ENCODE measurements at regions not wholly inside any gene's neighbourhood (a gene's known extent, or its start where the extent isn't known, plus 50 kb on each side); places are given as distances from the start of the nearest gene placed in this dataset.

GRCh38 chr7:25765110-25765655 lies 386.8 kb upstream of the NFE2L3 start:
- TF ChIP-seq, protein P1, sequence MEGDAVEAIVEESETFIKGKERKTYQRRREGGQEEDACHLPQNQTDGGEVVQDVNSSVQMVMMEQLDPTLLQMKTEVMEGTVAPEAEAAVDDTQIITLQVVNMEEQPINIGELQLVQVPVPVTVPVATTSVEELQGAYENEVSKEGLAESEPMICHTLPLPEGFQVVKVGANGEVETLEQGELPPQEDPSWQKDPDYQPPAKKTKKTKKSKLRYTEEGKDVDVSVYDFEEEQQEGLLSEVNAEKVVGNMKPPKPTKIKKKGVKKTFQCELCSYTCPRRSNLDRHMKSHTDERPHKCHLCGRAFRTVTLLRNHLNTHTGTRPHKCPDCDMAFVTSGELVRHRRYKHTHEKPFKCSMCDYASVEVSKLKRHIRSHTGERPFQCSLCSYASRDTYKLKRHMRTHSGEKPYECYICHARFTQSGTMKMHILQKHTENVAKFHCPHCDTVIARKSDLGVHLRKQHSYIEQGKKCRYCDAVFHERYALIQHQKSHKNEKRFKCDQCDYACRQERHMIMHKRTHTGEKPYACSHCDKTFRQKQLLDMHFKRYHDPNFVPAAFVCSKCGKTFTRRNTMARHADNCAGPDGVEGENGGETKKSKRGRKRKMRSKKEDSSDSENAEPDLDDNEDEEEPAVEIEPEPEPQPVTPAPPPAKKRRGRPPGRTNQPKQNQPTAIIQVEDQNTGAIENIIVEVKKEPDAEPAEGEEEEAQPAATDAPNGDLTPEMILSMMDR (conservative IDR thresholded peaks at IDR 0.05), result no peak
- H3K9me3 Mint-ChIP-seq, result no peaks in the 10 kb centered on the region
- H3K4me1 Mint-ChIP-seq (ENCODE audit: unreplicated experiment), result peaks cover 14% of the 10 kb centered on the region
- H3K27ac Mint-ChIP-seq, result no peak overlapping the region
- H3K27me3 Mint-ChIP-seq, result peaks cover 68% of the 10 kb centered on the region
- no peak overlapping the region for H3K4me3 Mint-ChIP-seq
- no peaks in the 10 kb centered on the region for H3K36me3 Mint-ChIP-seq
- DNase-seq (ENCODE audit: extremely low spot score, unreplicated experiment), result no peak

- H3K9me3 Mint-ChIP-seq, result no peaks in the 10 kb centered on the region
- peaks cover 39% of the 10 kb centered on the region for H3K27me3 Mint-ChIP-seq
- no peak overlapping the region for H3K27ac Mint-ChIP-seq
Measured at GRCh38 chr7:25770235-25770634, 381.8 kb upstream of the NFE2L3 start.

GRCh38 chr7:25770670-25771069 lies 381.3 kb upstream of the NFE2L3 start:
- DNase-seq (ENCODE audit: extremely low spot score, unreplicated experiment), result no peak
- no peaks in the 10 kb centered on the region for H3K9me3 Mint-ChIP-seq
- TF ChIP-seq, protein P1 (conservative IDR thresholded peaks at IDR 0.05), result no peak
- H3K4me1 Mint-ChIP-seq (ENCODE audit: unreplicated experiment), result peaks cover 5% of the 10 kb centered on the region
- H3K4me3 Mint-ChIP-seq, result no peak overlapping the region
- H3K27ac Mint-ChIP-seq, result no peak overlapping the region
- H3K27me3 Mint-ChIP-seq, result peaks cover 35% of the 10 kb centered on the region
- no peaks in the 10 kb centered on the region for H3K36me3 Mint-ChIP-seq

More at GRCh38 chr7:25770235-25770634, 381.8 kb upstream of the NFE2L3 start:
- DNase-seq (ENCODE audit: extremely low spot score, unreplicated experiment), result no peak
- H3K36me3 Mint-ChIP-seq, result no peaks in the 10 kb centered on the region
- peaks cover 5% of the 10 kb centered on the region for H3K4me1 Mint-ChIP-seq (ENCODE audit: unreplicated experiment)
- TF ChIP-seq, protein P1 (conservative IDR thresholded peaks at IDR 0.05), result peak; percentile 7
- no peak overlapping the region for H3K4me3 Mint-ChIP-seq

DNA sequence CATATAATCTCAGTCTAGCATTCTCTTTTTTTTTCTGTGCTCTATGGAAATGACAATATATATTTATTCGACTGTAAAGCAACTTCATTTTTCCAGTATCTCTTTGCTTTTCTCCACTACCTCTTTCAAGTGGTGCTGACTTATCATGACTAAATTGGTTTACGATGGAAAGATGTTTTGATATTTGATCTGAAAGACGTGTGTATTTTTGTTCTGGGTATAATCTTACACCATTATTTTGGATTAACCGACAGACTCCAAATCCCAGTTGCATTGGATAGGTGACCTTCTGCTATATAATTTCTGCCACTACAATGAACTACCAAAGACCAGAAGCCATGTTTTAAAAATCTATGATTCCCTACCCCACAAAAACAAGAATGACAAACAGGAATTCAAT lies 380.5 kb upstream of the NFE2L3 start:
- no peak for DNase-seq (ENCODE audit: extremely low spot score, unreplicated experiment)
- Mint-ChIP-seq H3K27me3 (peaks cover 35% of the 10 kb centered on the region), H3K27ac (no peak overlapping the region), H3K4me1 (ENCODE audit: unreplicated experiment) (peaks cover 5% of the 10 kb centered on the region), H3K36me3 (no peaks in the 10 kb centered on the region), H3K9me3 (no peaks in the 10 kb centered on the region), H3K4me3 (no peak overlapping the region)
- TF ChIP-seq, protein P1 (conservative IDR thresholded peaks at IDR 0.05), result no peak

- peaks cover 7% of the 10 kb centered on the region for H3K4me1 Mint-ChIP-seq (ENCODE audit: unreplicated experiment)
- peaks cover 36% of the 10 kb centered on the region for H3K27me3 Mint-ChIP-seq
- TF ChIP-seq, protein P1 (conservative IDR thresholded peaks at IDR 0.05), result no peak
- H3K9me3 Mint-ChIP-seq, result no peaks in the 10 kb centered on the region
- no peak overlapping the region for H3K4me3 Mint-ChIP-seq
- H3K36me3 Mint-ChIP-seq, result no peaks in the 10 kb centered on the region
- H3K27ac Mint-ChIP-seq, result no peak overlapping the region
- no peak for DNase-seq (ENCODE audit: extremely low spot score, unreplicated experiment)
Measured at GRCh38 chr7:25772802-25773201, 379.2 kb upstream of the NFE2L3 start.

- no peak overlapping the region for H3K27ac Mint-ChIP-seq
Measured at GRCh38 chr7:25774675-25775074, 377.3 kb upstream of the NFE2L3 start.

More at GRCh38 chr7:25774675-25775074, 377.3 kb upstream of the NFE2L3 start:
- DNase-seq (ENCODE audit: extremely low spot score, unreplicated experiment), result no peak
- peaks cover 29% of the 10 kb centered on the region for H3K27me3 Mint-ChIP-seq
- TF ChIP-seq, protein P1 (conservative IDR thresholded peaks at IDR 0.05), result no peak
- no peaks in the 10 kb centered on the region for H3K36me3 Mint-ChIP-seq
- H3K4me1 Mint-ChIP-seq (ENCODE audit: unreplicated experiment), result peaks cover 18% of the 10 kb centered on the region
- no peaks in the 10 kb centered on the region for H3K9me3 Mint-ChIP-seq
- no peak overlapping the region for H3K4me3 Mint-ChIP-seq
